Naive thymus-derived CD8-positive, alpha-beta T cell (primary cell): ENCODE measurements at regions not wholly inside any gene's neighbourhood (a gene's known extent, or its start where the extent isn't known, plus 50 kb on each side); places are given as distances from the start of the nearest gene placed in this dataset.
"Not testable (repeated sequence)": the region's sequence is repeated elsewhere in the genome, so short reads cannot be mapped to it uniquely, and the experiment has no call there.

Source experiments
- ATAC-seq, 2 donors: fragments of 150-1000 bp; cut with Tn5 transposase in 1 of 2; sonication (Bioruptor Pico), chemical (Tn5 transposase) in 1 of 2; 1 replicate in 1 of 2; 2 replicates in 1 of 2; pipeline ENCODE4 v1.10.0; 2021; ENCODE audit warnings: mild to moderate bottlenecking in 2 of 2, moderate library complexity in 2 of 2
- POLR2A ChIA-PET: fragments of 350-600 bp; sonication (Branson Sonifier 250); formaldehyde crosslinking; loops from one replicate; lab custom pipeline; 2021; ENCODE audit warnings: antibody characterized with exemption; lab: Charles Lee
- DNase-seq, 10 donors: peaks; one replicate each; pipeline versions ENCODE4 v3.0.0 to v3.0.0-alpha.2; 2020 to 2022
- H3K27ac Mint-ChIP-seq, 10 donors: one replicate each; pipeline ENCODE4 v1.8.0; 2020 to 2022; ENCODE audit warnings: mild to moderate bottlenecking in 10 of 10, mixed read lengths in 10 of 10, moderate library complexity in 4 of 10, inconsistent platforms in 1 of 10
- H3K27me3 Mint-ChIP-seq, 5 donors: one replicate each; pipeline ENCODE4 v1.8.0; 2021 to 2022; ENCODE audit warnings: mixed read lengths in 5 of 5
- H3K36me3 Mint-ChIP-seq, 3 donors: one replicate each; pipeline ENCODE4 v1.8.0; 2020 to 2022; ENCODE audit warnings: mixed read lengths in 3 of 3, mild to moderate bottlenecking in 2 of 3, inconsistent platforms in 1 of 3
- H3K4me1 Mint-ChIP-seq, 4 donors: one replicate each; pipeline ENCODE4 v1.8.0; 2021 to 2022; ENCODE audit warnings: mixed read lengths in 4 of 4
- H3K4me3 Mint-ChIP-seq, 10 donors: one replicate each; pipeline ENCODE4 v1.8.0; 2020 to 2022; ENCODE audit warnings: mild to moderate bottlenecking in 10 of 10, mixed read lengths in 10 of 10, moderate library complexity in 6 of 10, inconsistent platforms in 1 of 10
- H3K9me3 Mint-ChIP-seq, 9 donors: one replicate each; pipeline ENCODE4 v1.8.0; 2020 to 2022; ENCODE audit warnings: mixed read lengths in 9 of 9, mild to moderate bottlenecking in 3 of 9, inconsistent platforms in 1 of 9, moderate library complexity in 1 of 9

GRCh38 chr10:90989378-90989777 is 68.5 kb upstream of the ANKRD1 start:
- H3K4me1 Mint-ChIP-seq: peaks cover 0 to 3% (median 2%) of the 10 kb centered on the region in 4 donors
- no peak for DNase-seq
- H3K27me3 Mint-ChIP-seq: peaks cover 0 to 2% (median 0%) of the 10 kb centered on the region in 5 donors
- POLR2A ChIA-PET: no interaction called here
- H3K9me3 Mint-ChIP-seq: no peaks in the 10 kb centered on the region
- peak overlapping the region in 1 of 10 donors; percentile 4 for H3K27ac Mint-ChIP-seq
- no peaks in the 10 kb centered on the region for H3K36me3 Mint-ChIP-seq
- no peak overlapping the region for H3K4me3 Mint-ChIP-seq
- ATAC-seq: no peak

GRCh38 chr10:90992462-90992861 is 71.6 kb upstream of the ANKRD1 start:
- Mint-ChIP-seq H3K4me3 (no peak overlapping the region), H3K36me3 (no peaks in the 10 kb centered on the region), H3K9me3 (no peaks in the 10 kb centered on the region), H3K27ac (no peak overlapping the region), H3K4me1 (peaks cover 0 to 1% (median 0%) of the 10 kb centered on the region in 4 donors), H3K27me3 (peaks cover 0 to 6% (median 0%) of the 10 kb centered on the region in 5 donors)
- DNase-seq: no peak
- ATAC-seq: no peak
- POLR2A ChIA-PET: no interaction called here

DNA sequence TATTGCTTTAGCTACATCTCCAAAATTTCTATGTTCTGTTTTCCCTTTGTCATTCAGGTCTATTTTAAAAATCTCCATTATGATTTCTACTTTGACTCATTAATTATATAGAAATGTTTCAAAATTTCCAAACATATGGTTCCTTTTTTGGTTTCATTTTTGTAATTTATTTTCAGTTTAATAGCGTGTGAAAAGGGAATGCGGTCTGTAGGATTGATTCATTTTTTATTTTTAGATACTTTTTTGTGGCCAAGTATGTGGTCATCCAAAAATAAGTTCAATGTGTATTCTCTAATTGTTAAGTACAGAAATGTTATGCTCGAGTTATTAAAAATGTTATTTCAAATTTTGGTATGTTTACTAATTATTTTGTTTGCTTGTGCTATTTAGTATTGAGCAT is 72.5 kb upstream of the ANKRD1 start:
- H3K36me3 Mint-ChIP-seq: no peaks in the 10 kb centered on the region
- no peak overlapping the region for H3K4me3 Mint-ChIP-seq
- H3K4me1 Mint-ChIP-seq: no peaks in the 10 kb centered on the region
- H3K27ac Mint-ChIP-seq: no peak overlapping the region
- POLR2A ChIA-PET: no interaction called here
- peaks cover 0 to 6% (median 0%) of the 10 kb centered on the region in 5 donors for H3K27me3 Mint-ChIP-seq
- ATAC-seq: no peak
- DNase-seq: no peak
- no peaks in the 10 kb centered on the region for H3K9me3 Mint-ChIP-seq

DNA sequence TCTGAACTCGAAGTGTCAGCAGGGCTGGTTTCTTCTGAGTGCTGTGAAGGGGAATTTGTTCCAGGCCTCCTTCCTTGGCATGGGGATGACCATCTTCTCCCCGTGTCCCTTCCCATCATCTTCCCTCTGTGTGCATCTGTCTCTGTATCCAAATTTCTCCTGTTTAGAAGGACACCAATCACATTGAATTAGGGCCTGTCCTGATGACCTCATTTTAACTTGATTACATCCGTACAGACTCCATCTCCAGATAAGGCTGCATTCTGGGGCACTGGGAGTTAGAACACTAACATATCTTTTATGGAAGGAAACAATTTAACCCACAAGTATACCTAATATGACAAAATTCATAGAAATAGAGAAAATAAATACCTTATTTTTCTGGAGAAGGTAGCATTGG is 76.8 kb upstream of the ANKRD1 start:
- Mint-ChIP-seq H3K4me1 (peaks cover 0 to 5% (median 0%) of the 10 kb centered on the region in 4 donors), H3K4me3 (no peak overlapping the region), H3K9me3 (no peaks in the 10 kb centered on the region), H3K27me3 (peaks cover 0 to 7% (median 3%) of the 10 kb centered on the region in 5 donors), H3K27ac (no peak overlapping the region), H3K36me3 (no peaks in the 10 kb centered on the region)
- ATAC-seq: no peak
- POLR2A ChIA-PET: no interaction called here
- no peak for DNase-seq

GRCh38 chr10:90998733-90999511 is 78.0 kb upstream of the ANKRD1 start:
- DNase-seq: no peak
- no peak for ATAC-seq
- no peaks in the 10 kb centered on the region for H3K9me3 Mint-ChIP-seq
- peaks cover 0 to 5% (median 0%) of the 10 kb centered on the region in 4 donors for H3K4me1 Mint-ChIP-seq
- H3K27me3 Mint-ChIP-seq: peaks cover 0 to 7% (median 3%) of the 10 kb centered on the region in 5 donors
- POLR2A ChIA-PET: no interaction called here
- no peak overlapping the region for H3K27ac Mint-ChIP-seq
- H3K4me3 Mint-ChIP-seq: no peak overlapping the region
- no peaks in the 10 kb centered on the region for H3K36me3 Mint-ChIP-seq

GRCh38 chr10:90999512-91000172 is 78.8 kb upstream of the ANKRD1 start:
- Mint-ChIP-seq H3K27ac (no peak overlapping the region), H3K27me3 (peaks cover 0 to 7% (median 2%) of the 10 kb centered on the region in 5 donors), H3K36me3 (no peaks in the 10 kb centered on the region), H3K4me3 (no peak overlapping the region), H3K9me3 (no peaks in the 10 kb centered on the region), H3K4me1 (peaks cover 0 to 5% (median 0%) of the 10 kb centered on the region in 4 donors)
- DNase-seq (no peak), ATAC-seq (no peak)
- POLR2A ChIA-PET: no interaction called here

- Mint-ChIP-seq H3K27me3 (peaks cover 0 to 7% (median 2%) of the 10 kb centered on the region in 5 donors), H3K9me3 (no peaks in the 10 kb centered on the region), H3K27ac (no peak overlapping the region), H3K4me3 (no peak overlapping the region), H3K4me1 (peaks cover 0 to 5% (median under 1%) of the 10 kb centered on the region in 4 donors), H3K36me3 (no peaks in the 10 kb centered on the region)
- POLR2A ChIA-PET: no interaction called here
- ATAC-seq (no peak), DNase-seq (no peak)
These were observed 79.6 kb upstream of the ANKRD1 start for GRCh38 chr10:91000470-91000869.

DNA sequence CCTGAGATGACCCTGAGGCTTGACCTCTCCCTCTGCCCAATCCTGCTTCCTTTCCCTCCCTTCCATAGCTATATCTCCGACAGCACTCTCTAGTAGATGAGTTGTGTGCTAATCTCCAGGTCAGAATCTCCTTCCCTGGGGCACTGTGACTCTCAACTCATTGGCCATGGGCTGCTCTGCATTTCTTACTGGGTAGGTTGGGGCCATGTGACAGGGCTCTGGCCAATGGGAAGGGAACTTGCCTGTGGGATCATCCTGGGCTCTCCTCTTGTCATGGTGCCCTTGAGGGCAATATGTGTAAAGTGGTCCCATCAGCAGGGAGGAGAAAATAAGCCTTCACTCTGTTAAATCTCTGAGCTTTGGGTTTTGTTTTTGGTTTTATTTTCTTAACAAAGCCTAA is 80.1 kb upstream of the ANKRD1 start:
- DNase-seq (no peak), ATAC-seq (no peak)
- Mint-ChIP-seq H3K9me3 (no peaks in the 10 kb centered on the region), H3K27ac (peak overlapping the region in 1 of 10 donors; percentile 80), H3K4me1 (peaks cover 0 to 5% (median under 1%) of the 10 kb centered on the region in 4 donors), H3K36me3 (no peaks in the 10 kb centered on the region), H3K27me3 (peaks cover 0 to 7% (median 2%) of the 10 kb centered on the region in 5 donors), H3K4me3 (no peak overlapping the region)
- POLR2A ChIA-PET: no interaction called here

DNA sequence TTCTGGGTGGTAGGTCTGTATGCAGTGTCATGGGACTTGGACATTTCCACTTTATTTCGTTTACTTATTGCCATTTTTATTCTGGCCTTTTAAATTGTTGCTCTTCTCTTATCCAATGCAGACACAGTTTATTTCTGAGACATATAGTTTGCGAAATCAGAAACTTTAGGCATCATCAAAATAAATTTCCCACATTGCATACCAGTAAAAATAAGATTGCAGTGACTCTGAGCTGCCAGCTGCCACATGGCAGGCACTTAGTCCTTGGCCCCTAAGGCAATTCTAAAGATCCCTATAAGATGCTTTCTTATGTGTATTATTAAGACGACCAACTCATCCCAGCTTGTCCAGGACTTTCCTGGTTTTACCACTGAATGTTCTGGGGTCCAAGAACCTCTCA is 81.8 kb upstream of the ANKRD1 start:
- no peak overlapping the region for H3K27ac Mint-ChIP-seq
- no peaks in the 10 kb centered on the region for H3K36me3 Mint-ChIP-seq
- H3K9me3 Mint-ChIP-seq: no peaks in the 10 kb centered on the region
- DNase-seq (no peak), ATAC-seq (no peak)
- H3K4me1 Mint-ChIP-seq: peaks cover 8 to 18% (median 14%) of the 10 kb centered on the region in 4 donors
- POLR2A ChIA-PET: no interaction called here
- H3K4me3 Mint-ChIP-seq: no peak overlapping the region
- peaks cover 0 to 7% (median 2%) of the 10 kb centered on the region in 5 donors for H3K27me3 Mint-ChIP-seq

DNA sequence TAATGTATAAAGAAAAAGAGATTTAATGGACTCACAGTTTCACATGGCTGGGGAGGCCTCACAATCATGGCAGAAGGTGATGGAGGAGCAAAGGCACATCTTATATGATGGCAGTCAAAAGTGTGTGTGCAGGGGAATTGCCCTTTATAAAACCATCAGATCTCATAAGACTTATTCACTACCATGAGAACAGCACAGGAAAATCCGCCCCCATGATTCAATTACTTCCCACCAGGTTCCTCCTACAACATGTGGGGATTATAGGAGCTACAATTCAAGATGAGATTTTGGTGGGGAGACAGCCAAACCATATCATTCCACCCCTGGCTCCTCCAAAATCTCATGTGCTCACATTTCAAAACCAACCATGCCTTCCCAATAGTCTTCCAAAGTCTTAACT is 82.5 kb upstream of the ANKRD1 start:
- H3K9me3 Mint-ChIP-seq, H3K36me3 Mint-ChIP-seq, POLR2A ChIA-PET, ATAC-seq, H3K27me3 Mint-ChIP-seq, H3K4me3 Mint-ChIP-seq, DNase-seq: not testable (repeated sequence)
- Mint-ChIP-seq H3K27ac (peak overlapping the region in 1 of 10 donors; percentile 37), H3K4me1 (peaks cover 10 to 24% (median 21%) of the 10 kb centered on the region in 4 donors)

DNA sequence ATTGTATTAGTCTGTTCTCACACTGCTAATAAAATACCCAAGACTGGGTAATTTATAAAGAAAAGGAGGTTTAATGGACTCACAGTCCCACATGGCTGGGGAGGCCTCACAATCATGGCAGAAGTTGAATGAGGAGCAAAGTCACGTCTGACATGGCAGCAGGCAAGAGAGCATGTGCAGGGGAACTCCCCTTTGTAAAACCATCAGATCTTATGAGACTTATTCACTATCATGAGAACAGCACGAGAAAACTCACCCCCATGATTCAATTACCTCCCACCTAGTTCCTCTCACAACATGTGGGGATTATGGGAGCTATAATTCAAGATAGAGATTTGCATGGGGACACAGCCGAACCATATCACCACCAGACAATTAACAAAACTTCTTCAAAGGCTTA is 84.4 kb upstream of the ANKRD1 start:
- not testable (repeated sequence) for H3K9me3 Mint-ChIP-seq, H3K27ac Mint-ChIP-seq, H3K27me3 Mint-ChIP-seq, DNase-seq, ATAC-seq, H3K4me3 Mint-ChIP-seq, H3K36me3 Mint-ChIP-seq
- H3K4me1 Mint-ChIP-seq: peaks cover 13 to 30% (median 22%) of the 10 kb centered on the region in 4 donors
- POLR2A ChIA-PET: interaction anchor here (0.9 to 2.8 kb wide), 2 partner anchors 158 to 245 kb away, joined by 4 to 9 read pairs; no protein-coding TSS in a partner anchor

GRCh38 chr10:91006001-91006751 is 85.3 kb upstream of the ANKRD1 start:
- POLR2A ChIA-PET: interaction anchor here (0.9 to 2.8 kb wide), 5 partner anchors 28 to 244 kb away, joined by 3 to 16 read pairs (median 5); no protein-coding TSS in a partner anchor

More at GRCh38 chr10:91006001-91006751, 85.3 kb upstream of the ANKRD1 start:
- Mint-ChIP-seq H3K9me3 (no peaks in the 10 kb centered on the region), H3K27me3 (no peaks in the 10 kb centered on the region), H3K36me3 (no peaks in the 10 kb centered on the region), H3K4me1 (peaks cover 14 to 30% (median 22%) of the 10 kb centered on the region in 4 donors), H3K4me3 (peak overlapping the region; percentile 40 to 81 (median 68)), H3K27ac (peak overlapping the region in 9 of 10 donors; percentile 52 to 86 (median 73))
- DNase-seq: peak; percentile 34 to 79 (median 62)
- ATAC-seq: peak; percentile 85 to 87
